ENCODE measurements at regions not wholly inside any gene's neighbourhood (a gene's known extent, or its start where the extent isn't known, plus 50 kb on each side); places are given as distances from the start of the nearest gene placed in this dataset.

DNA sequence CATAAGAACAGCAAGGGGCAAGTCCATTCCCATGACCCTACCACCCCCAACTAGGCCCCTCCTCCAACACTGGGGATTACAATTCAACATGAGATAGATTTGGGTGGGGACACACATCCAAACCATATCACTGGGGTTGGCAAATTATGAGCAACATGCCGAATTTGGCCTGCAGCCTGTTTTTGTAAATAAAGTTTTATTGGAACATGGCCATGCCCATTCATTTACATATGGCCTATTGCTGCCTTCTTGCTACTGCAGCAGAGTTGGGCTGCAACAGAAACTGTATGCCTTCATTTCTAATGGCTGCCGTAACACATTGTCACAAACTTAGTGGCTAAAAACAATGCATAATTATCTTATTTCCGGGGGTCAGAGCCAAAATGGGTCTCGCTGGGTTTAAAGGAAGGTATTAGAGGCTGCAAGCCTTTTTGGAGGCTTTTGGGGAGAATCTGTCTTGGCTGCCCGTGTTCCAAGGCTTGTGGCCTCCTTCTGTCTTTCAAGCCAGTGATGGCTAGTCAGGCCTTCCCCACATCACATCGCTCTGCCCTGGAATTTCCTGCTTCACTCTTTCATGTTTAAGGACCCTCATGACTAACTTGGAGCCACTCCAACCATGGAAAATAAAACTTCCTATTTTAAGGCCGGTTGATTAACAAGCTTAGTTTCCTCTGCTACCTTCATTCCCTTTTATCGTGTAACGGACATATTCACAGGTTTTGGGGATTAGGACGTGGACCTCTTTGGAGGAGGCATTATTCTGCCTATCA lies 428.5 kb upstream of the PROK2 start:
- no peaks in the 10 kb centered on the region for H3K9me3 ChIP-seq (ENCODE audit: low read depth, low read length)
- H3K4me1 ChIP-seq (ENCODE audit: insufficient read depth, low read length), result peaks cover 13% of the 10 kb centered on the region
- H3K4me3 ChIP-seq (ENCODE audit: low read length), result no peak overlapping the region
- no peaks in the 10 kb centered on the region for H3K27me3 ChIP-seq (ENCODE audit: insufficient read depth, low read length)

DNA sequence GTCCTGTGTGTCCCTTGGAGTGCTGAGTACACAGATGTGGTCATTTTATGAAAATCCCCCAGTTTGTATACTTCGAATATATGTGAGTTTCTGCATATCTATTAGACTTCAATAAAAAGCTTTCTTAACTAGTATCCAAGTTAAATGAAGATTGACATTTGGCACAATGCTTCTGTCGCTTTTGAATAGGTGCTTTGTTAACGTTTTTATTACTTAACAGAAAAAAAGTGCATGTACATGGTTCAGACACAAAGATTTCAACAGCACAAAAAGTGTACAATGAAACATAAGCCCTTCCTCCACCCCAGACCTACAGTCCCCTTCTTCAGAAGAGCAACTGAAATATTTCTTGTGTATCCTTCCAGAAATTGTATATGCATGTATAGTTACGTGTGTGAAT lies 427.4 kb upstream of the PROK2 start:
- H3K27me3 ChIP-seq (ENCODE audit: insufficient read depth, low read length), result no peaks in the 10 kb centered on the region

DNA sequence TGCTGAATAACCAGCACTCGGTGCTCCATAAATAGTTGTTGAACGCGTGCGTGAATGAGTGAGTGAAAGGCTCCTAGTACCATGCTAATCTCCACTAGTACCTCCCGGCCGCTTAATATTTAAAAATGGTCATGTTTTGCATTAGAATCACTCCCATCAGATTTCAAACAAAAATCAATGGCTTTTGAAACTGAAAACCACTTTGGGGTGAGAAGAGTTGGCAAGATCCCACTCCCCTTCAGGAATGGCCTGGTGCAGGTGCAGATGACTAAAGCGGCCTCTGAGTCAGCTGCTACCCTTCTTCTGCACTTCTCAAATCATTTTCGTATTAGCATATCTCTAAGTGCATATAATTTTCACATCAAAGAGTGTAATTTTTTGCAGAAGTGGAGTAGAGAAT lies 425.3 kb upstream of the PROK2 start:
- no peaks in the 10 kb centered on the region for H3K9me3 ChIP-seq (ENCODE audit: low read depth, low read length)
- peaks cover 13% of the 10 kb centered on the region for H3K4me1 ChIP-seq (ENCODE audit: insufficient read depth, low read length)
- H3K4me3 ChIP-seq (ENCODE audit: low read length), result no peak overlapping the region
- no peaks in the 10 kb centered on the region for H3K27me3 ChIP-seq (ENCODE audit: insufficient read depth, low read length)

More for the DNA sequence above, 427.4 kb upstream of the PROK2 start:
- Histone ChIP-seq H3K9me3 (ENCODE audit: low read depth, low read length) (no peaks in the 10 kb centered on the region), H3K4me1 (ENCODE audit: insufficient read depth, low read length) (peaks cover 13% of the 10 kb centered on the region), H3K4me3 (ENCODE audit: low read length) (no peak overlapping the region)

DNA sequence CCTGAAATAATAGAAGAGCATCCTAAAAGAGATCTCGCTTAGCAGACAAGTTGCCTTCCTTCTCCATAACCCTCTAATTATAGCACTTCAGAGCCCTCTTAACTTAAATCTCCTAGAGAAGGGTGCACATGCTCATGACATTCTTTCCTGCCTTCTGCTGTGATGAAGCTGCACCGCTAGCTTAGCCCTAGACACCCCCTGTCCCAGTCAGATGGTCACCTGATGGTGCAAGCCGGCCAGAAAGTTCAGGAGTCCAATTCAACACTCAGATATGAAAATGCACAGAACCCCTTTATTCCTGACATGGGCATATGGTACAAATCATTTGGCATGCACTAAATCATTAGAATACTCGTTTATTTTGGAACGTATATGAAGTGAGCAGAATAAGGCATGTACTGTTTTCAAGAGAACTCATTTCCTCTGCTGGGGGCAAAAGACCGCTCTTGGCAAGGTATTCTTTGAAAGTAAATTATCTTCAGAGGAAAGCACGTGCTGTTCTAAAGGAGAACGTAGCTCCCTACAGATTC lies 420.4 kb upstream of the PROK2 start:
- Histone ChIP-seq H3K4me1 (ENCODE audit: insufficient read depth, low read length) (no peaks in the 10 kb centered on the region), H3K27me3 (ENCODE audit: insufficient read depth, low read length) (no peaks in the 10 kb centered on the region), H3K9me3 (ENCODE audit: low read depth, low read length) (no peaks in the 10 kb centered on the region), H3K4me3 (ENCODE audit: low read length) (no peak overlapping the region)

DNA sequence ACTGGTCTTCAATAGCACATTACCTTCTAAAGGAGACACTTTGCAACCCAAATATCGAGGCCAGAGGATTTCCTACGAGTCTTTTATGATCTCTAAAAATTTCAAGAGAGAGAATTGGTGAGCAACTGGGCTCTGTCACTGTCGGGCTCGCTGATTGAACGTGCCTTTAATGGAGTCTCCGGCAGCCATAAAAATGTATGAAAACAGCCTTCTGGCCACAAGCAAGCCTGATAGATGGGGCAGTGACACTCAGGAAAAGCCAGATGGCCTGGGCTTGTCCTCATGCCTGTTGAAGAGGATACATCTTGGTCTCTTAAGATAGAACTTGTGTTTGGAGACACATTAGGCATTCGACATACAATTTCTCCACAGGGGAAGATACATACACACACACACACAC lies 419.5 kb upstream of the PROK2 start:
- Histone ChIP-seq H3K27me3 (ENCODE audit: insufficient read depth, low read length) (no peaks in the 10 kb centered on the region), H3K4me3 (ENCODE audit: low read length) (no peak overlapping the region), H3K9me3 (ENCODE audit: low read depth, low read length) (no peaks in the 10 kb centered on the region), H3K4me1 (ENCODE audit: insufficient read depth, low read length) (no peaks in the 10 kb centered on the region)

DNA sequence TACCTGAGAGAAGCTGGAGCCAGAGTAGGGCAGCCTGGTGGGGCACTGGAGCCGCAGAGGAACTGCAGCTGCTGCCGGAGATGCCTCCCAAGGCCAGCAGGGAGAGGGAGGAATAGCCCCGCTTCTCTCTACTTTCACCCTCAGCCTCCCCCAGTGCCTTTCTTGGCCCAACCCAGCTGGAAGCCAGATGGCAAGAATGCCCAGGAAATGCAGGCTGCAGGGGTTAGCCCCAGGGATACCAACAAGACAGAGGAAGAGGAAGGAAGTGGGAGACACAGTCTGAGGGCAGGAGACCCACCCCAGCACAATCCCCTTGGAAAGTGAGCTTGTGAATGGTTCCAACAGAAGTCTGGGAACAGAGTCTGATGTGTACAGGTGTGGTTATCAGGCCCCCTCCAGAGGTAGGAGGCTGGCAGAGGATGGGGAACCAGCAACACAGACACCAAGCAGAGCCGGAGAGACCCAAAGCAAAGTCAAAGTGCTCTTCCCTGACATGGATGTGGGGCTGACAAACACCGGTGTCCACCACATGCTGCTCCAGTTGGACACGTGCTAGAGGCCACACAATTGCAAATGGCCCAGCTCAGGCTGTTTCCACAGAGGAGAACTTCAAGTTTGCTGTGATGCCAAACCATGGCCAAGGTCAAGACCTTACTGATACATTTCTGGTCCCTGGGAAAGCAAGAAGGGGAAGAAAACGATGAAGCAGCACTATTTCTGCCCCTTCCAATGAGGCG lies 418.8 kb upstream of the PROK2 start:
- Histone ChIP-seq H3K9me3 (ENCODE audit: low read depth, low read length) (no peaks in the 10 kb centered on the region), H3K27me3 (ENCODE audit: insufficient read depth, low read length) (no peaks in the 10 kb centered on the region), H3K4me3 (ENCODE audit: low read length) (no peak overlapping the region), H3K4me1 (ENCODE audit: insufficient read depth, low read length) (no peaks in the 10 kb centered on the region)

DNA sequence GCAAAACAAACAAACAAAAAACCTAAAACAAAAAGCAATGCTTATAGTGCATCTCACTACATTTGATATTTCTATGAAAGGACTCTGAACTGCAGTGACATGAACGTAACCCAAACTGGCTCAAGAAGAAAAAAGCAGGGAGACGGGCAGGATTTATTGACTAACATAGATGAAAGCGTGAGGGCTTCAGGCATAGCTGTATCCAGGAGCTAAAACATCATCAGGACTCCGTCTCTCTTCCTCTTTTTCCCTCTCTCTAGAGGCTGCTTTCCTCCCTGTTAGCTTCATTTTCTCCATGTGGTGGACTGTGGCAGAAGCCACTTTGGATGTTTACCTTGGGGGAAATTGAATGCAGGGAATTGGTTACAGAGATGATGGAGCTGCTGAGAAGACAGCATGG lies 418.2 kb upstream of the PROK2 start:
- no peaks in the 10 kb centered on the region for H3K9me3 ChIP-seq (ENCODE audit: low read depth, low read length)
- H3K4me3 ChIP-seq (ENCODE audit: low read length), result no peak overlapping the region
- H3K4me1 ChIP-seq (ENCODE audit: insufficient read depth, low read length), result no peaks in the 10 kb centered on the region
- H3K27me3 ChIP-seq (ENCODE audit: insufficient read depth, low read length), result no peaks in the 10 kb centered on the region

DNA sequence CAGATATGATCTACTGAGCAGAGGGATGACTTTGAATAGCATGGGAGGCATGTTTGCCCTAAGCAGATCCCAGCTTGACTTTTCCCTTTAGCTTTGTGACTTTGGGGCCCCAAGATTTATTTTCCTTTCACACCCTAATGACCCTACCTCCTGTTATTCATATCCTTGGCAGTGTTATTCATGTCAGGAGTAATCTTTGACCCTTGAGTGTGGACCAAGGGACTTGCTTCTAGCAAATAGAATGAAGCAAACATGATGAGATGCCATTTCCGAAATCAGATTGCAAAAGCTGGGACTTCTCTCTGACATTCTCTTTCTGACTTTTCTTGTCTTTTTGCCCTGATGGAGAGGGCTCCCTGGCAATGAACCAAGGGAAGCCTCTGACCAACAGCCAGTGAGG lies 415.4 kb upstream of the PROK2 start:
- no peaks in the 10 kb centered on the region for H3K4me1 ChIP-seq (ENCODE audit: insufficient read depth, low read length)
- no peak overlapping the region for H3K4me3 ChIP-seq (ENCODE audit: low read length)
- no peaks in the 10 kb centered on the region for H3K9me3 ChIP-seq (ENCODE audit: low read depth, low read length)
- H3K27me3 ChIP-seq (ENCODE audit: insufficient read depth, low read length), result no peaks in the 10 kb centered on the region

DNA sequence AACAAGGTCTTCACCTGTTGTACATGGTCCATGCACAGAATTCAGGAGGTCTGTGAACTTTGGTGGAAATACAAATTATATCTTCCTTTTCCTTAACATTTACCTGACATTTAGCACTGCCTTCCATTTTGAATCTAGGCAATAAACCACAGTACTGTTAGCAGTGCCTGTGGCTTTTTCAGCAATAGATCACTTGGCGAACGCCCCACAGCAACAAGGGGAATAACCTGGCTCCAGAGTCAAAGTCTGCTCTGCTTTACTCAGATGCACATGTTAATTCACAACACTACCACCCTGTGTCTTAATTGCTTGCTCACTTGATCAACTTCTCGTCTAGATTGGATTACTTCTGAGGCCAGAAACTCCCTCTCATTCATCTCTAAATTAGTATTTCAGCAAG lies 414.6 kb upstream of the PROK2 start:
- no peaks in the 10 kb centered on the region for H3K27me3 ChIP-seq (ENCODE audit: insufficient read depth, low read length)
- no peaks in the 10 kb centered on the region for H3K4me1 ChIP-seq (ENCODE audit: insufficient read depth, low read length)
- H3K9me3 ChIP-seq (ENCODE audit: low read depth, low read length), result no peaks in the 10 kb centered on the region
- no peak overlapping the region for H3K4me3 ChIP-seq (ENCODE audit: low read length)

DNA sequence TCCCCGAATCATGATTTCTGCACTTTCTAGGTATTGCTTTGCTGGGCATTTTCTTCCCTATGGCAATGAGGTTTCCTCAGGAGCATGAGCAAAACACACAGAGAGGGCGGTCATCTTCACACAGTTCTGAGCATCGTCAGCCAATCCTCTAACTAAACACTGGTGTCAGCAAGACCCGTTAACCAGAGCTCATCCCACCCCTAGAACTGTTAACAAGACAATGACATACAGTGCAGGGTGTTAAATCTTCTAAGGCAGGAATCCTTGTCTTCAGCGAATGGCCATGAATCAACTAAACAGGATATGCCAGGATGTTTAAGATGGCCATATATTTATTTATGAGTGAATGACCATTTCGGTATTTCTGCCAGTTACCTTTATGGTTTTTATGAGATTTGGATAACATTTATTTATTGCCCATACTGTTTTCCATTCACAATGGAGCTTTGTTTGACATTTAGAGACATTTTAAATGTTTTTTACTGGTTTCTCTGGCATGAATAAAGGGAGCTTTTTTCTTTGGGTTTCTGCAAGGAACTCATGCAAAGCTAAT lies 411.5 kb upstream of the PROK2 start:
- Histone ChIP-seq H3K27me3 (ENCODE audit: insufficient read depth, low read length) (no peaks in the 10 kb centered on the region), H3K4me3 (ENCODE audit: low read length) (no peak overlapping the region), H3K4me1 (ENCODE audit: insufficient read depth, low read length) (no peaks in the 10 kb centered on the region), H3K9me3 (ENCODE audit: low read depth, low read length) (no peaks in the 10 kb centered on the region)

DNA sequence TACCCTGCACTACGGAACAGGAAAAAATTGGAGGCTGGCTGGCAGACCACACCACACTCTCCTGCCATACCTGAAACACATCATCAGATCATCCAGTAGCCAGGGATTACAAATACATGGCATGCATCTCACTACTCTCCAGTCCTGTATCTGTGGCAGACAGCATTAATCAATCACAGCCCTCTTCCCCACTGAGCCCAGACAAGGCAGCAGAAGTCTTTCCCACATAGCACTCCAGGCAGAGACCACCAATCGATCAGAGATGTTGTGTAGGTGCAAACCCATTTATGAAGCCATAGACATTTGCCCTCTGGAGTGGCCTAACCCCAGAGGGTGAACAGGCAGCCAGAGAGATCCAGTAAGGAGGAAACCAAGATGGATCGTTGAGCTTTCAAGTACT lies 410.9 kb upstream of the PROK2 start:
- no peaks in the 10 kb centered on the region for H3K9me3 ChIP-seq (ENCODE audit: low read depth, low read length)
- H3K4me1 ChIP-seq (ENCODE audit: insufficient read depth, low read length), result no peaks in the 10 kb centered on the region
- no peaks in the 10 kb centered on the region for H3K27me3 ChIP-seq (ENCODE audit: insufficient read depth, low read length)
- H3K4me3 ChIP-seq (ENCODE audit: low read length), result no peak overlapping the region

DNA sequence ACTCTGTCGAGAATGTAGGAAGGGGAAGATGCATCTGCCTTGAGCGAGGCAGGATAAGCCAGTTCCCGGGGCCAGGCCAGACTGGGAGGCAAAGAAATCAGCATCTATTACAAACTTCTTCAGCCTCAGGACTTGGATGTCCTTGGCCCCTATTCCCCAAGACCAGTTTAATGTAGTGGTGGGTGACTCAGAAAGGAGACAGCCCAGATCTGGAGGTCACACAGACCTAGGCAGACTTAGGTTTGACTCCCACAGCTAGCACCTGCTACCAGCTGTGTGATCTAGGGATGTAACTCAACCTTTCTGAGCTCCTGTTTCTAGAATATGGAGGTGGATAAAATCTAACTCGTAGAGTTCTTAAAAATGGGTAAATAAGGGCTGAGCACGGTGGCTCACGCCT lies 409.5 kb upstream of the PROK2 start:
- H3K27me3 ChIP-seq (ENCODE audit: insufficient read depth, low read length), result no peaks in the 10 kb centered on the region
- H3K4me1 ChIP-seq (ENCODE audit: insufficient read depth, low read length), result no peaks in the 10 kb centered on the region
- no peak overlapping the region for H3K4me3 ChIP-seq (ENCODE audit: low read length)
- no peaks in the 10 kb centered on the region for H3K9me3 ChIP-seq (ENCODE audit: low read depth, low read length)

DNA sequence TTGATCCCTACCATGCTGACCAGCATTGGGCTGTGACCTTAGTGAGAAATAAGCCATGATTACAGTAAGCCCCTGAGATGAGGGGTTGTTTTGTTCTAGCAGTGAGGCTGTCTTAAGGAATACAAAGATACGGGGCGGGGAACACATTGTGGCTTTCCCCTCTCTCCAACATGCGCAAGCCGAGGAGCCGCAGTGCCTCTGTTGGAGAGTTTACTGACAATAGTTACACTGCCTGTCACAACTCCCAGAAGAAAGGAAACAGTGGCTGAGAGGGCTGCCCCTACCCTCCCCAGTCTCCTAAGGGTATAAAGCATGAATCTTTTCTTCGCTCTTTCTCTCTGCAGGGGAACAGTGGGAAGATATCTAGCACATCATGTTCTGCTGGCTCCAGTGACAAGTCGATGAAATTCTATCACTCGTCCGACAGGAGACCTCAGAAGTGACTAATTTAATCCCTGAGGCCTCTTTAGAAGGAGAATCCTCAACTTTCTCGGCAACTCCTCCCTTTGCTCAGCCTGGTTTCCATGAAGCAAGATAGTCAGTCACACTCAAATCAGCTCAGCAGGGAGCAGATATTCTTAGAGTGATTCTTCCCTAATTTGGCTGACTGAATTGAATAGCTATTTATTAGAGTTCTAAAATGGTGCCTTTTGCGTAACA lies 409.0 kb upstream of the PROK2 start:
- no peaks in the 10 kb centered on the region for H3K9me3 ChIP-seq (ENCODE audit: low read depth, low read length)
- H3K4me1 ChIP-seq (ENCODE audit: insufficient read depth, low read length), result no peaks in the 10 kb centered on the region
- H3K27me3 ChIP-seq (ENCODE audit: insufficient read depth, low read length), result no peaks in the 10 kb centered on the region
- H3K4me3 ChIP-seq (ENCODE audit: low read length), result no peak overlapping the region

DNA sequence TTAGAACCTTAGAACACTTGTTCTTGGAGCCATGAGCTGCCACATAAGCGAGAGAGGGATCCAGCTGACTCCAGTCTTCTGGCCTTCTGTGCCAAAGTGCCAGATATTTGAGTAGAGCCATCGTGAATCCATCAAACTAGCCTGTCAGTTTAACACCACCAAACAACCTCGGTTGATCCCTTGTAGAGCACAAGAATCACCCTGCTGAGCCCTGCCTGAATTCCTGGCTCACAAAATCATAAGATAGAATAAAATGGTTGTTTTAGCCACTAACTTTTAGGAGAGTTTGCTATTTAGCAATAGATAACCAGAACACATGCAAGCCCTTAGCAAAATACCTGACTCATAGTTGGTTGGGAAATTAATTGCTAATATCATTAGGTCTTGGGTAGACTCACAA lies 407.6 kb upstream of the PROK2 start:
- Histone ChIP-seq H3K9me3 (ENCODE audit: low read depth, low read length) (no peaks in the 10 kb centered on the region), H3K27me3 (ENCODE audit: insufficient read depth, low read length) (no peaks in the 10 kb centered on the region), H3K4me3 (ENCODE audit: low read length) (no peak overlapping the region), H3K4me1 (ENCODE audit: insufficient read depth, low read length) (no peaks in the 10 kb centered on the region)

All from mononuclear cell (primary cell).